Adipocyte (in vitro differentiated cells): ENCODE measurements at regions not wholly inside any gene's neighbourhood (a gene's known extent, or its start where the extent isn't known, plus 50 kb on each side); places are given as distances from the start of the nearest gene placed in this dataset.

Source experiments
- DNase-seq: peaks from one replicate; pipeline ENCODE4 v3.0.0-alpha.2; 2015; ENCODE audit warnings: low read depth
- H3K27me3 ChIP-seq: replicated peaks from 2 replicates; pipeline ENCODE4 v1.7.0; 2013; ENCODE audit warnings: mild to moderate bottlenecking, low read length, moderate library complexity; ENCODE audit not compliant: control insufficient read depth, insufficient read depth
- H3K36me3 ChIP-seq: 2 replicates; pipeline ENCODE4 v1.7.0; 2013; ENCODE audit warnings: low read length, mild to moderate bottlenecking, moderate library complexity; ENCODE audit not compliant: control insufficient read depth, insufficient read depth, severe bottlenecking
- H3K4me1 ChIP-seq: 2 replicates; pipeline ENCODE4 v1.7.0; 2013; ENCODE audit warnings: mild to moderate bottlenecking, low read length, moderate library complexity; ENCODE audit not compliant: control insufficient read depth, insufficient read depth
- H3K4me3 ChIP-seq: 2 replicates; pipeline ENCODE4 v1.7.0; 2013; ENCODE audit warnings: mild to moderate bottlenecking, low read length, moderate library complexity
- H3K9ac ChIP-seq: 2 replicates; pipeline ENCODE4 v1.7.0; 2013; ENCODE audit warnings: mild to moderate bottlenecking, low read length, moderate library complexity
- H3K9me3 ChIP-seq: 2 replicates; pipeline ENCODE4 v1.7.0; 2013; ENCODE audit warnings: mild to moderate bottlenecking, low read length, moderate library complexity; ENCODE audit not compliant: control insufficient read depth

GRCh38 chr1:185601189-185601588, 133.0 kb upstream of the HMCN1 start:
- no peak for DNase-seq
- Histone ChIP-seq H3K9ac (no peak overlapping the region), H3K4me3 (no peak overlapping the region), H3K4me1 (no peaks in the 10 kb centered on the region), H3K27me3 (no peaks in the 10 kb centered on the region), H3K9me3 (no peaks in the 10 kb centered on the region), H3K36me3 (no peaks in the 10 kb centered on the region)

GRCh38 chr1:185600641-185601040, 133.6 kb upstream of the HMCN1 start:
- Histone ChIP-seq H3K4me1 (no peaks in the 10 kb centered on the region), H3K9ac (no peak overlapping the region), H3K27me3 (no peaks in the 10 kb centered on the region), H3K4me3 (no peak overlapping the region), H3K36me3 (no peaks in the 10 kb centered on the region), H3K9me3 (no peaks in the 10 kb centered on the region)
- no peak for DNase-seq

DNA sequence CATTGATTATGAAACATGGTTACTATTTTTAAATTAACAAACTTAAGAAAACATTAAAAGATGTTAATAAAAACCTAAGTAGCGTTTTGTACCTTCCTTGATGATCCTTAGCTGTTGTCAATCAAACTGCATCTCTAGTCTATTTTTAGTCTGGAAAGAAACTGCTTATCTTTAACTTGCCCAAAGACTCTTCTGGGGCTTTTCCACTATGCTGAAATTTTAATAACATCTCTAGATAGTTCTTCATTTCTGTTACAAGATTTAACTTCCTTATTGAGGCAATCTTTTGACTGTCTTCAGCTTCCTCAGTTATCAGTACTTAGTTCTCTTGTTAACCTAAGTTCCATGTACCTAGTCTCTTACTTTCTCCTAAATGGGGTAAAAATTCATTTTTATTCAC, 135.9 kb upstream of the HMCN1 start:
- Histone ChIP-seq H3K9ac (no peak overlapping the region), H3K4me3 (no peak overlapping the region), H3K4me1 (no peaks in the 10 kb centered on the region), H3K9me3 (no peaks in the 10 kb centered on the region), H3K36me3 (no peaks in the 10 kb centered on the region), H3K27me3 (no peaks in the 10 kb centered on the region)
- no peak for DNase-seq

GRCh38 chr1:185595835-185596667, 138.1 kb upstream of the HMCN1 start:
- H3K9me3 ChIP-seq, result no peaks in the 10 kb centered on the region
- peak; percentile 66 for DNase-seq
- H3K4me1 ChIP-seq, result no peaks in the 10 kb centered on the region
- H3K36me3 ChIP-seq, result no peaks in the 10 kb centered on the region
- no peak overlapping the region for H3K4me3 ChIP-seq
- no peaks in the 10 kb centered on the region for H3K27me3 ChIP-seq
- H3K9ac ChIP-seq, result no peak overlapping the region

- no peaks in the 10 kb centered on the region for H3K4me1 ChIP-seq
- H3K9ac ChIP-seq, result no peak overlapping the region
- no peaks in the 10 kb centered on the region for H3K36me3 ChIP-seq
- H3K27me3 ChIP-seq, result no peaks in the 10 kb centered on the region
- DNase-seq, result no peak
- no peaks in the 10 kb centered on the region for H3K9me3 ChIP-seq
- H3K4me3 ChIP-seq, result no peak overlapping the region
Measured at GRCh38 chr1:185594786-185595410, 139.3 kb upstream of the HMCN1 start.

DNA sequence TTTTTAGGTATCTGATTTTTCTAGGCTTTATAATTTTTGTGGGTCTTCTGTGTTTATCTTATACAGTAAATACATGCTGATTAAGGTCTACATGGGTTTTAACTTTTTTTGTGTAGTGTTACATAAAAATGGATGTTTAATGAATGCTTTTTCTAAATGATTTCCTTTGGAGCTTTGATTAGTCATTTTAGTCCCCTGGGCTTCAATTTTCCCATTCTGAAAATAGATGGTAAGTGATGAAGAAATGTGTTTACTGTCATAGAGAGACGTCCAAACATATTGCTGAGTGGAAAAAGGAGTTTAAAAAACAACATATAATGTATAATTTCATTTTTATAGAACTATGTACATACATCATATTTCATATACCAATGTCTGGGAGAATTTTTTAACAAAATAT, 140.9 kb upstream of the HMCN1 start:
- Histone ChIP-seq H3K9ac (no peak overlapping the region), H3K4me1 (no peaks in the 10 kb centered on the region), H3K4me3 (no peak overlapping the region), H3K36me3 (no peaks in the 10 kb centered on the region), H3K9me3 (no peaks in the 10 kb centered on the region), H3K27me3 (no peaks in the 10 kb centered on the region)
- DNase-seq, result no peak

- H3K9ac ChIP-seq, result no peak overlapping the region
- DNase-seq, result no peak
- peaks cover 13% of the 10 kb centered on the region for H3K9me3 ChIP-seq
- no peaks in the 10 kb centered on the region for H3K27me3 ChIP-seq
- H3K36me3 ChIP-seq, result no peaks in the 10 kb centered on the region
- no peak overlapping the region for H3K4me3 ChIP-seq
- no peaks in the 10 kb centered on the region for H3K4me1 ChIP-seq
Measured at GRCh38 chr1:185585770-185586169, 148.4 kb upstream of the HMCN1 start.

- Histone ChIP-seq H3K9ac (no peak overlapping the region), H3K4me3 (no peak overlapping the region), H3K36me3 (no peaks in the 10 kb centered on the region), H3K4me1 (no peaks in the 10 kb centered on the region), H3K27me3 (no peaks in the 10 kb centered on the region), H3K9me3 (peaks cover 32% of the 10 kb centered on the region)
- DNase-seq, result no peak
Measured at GRCh38 chr1:185581961-185582725, 152.0 kb upstream of the HMCN1 start.

DNA sequence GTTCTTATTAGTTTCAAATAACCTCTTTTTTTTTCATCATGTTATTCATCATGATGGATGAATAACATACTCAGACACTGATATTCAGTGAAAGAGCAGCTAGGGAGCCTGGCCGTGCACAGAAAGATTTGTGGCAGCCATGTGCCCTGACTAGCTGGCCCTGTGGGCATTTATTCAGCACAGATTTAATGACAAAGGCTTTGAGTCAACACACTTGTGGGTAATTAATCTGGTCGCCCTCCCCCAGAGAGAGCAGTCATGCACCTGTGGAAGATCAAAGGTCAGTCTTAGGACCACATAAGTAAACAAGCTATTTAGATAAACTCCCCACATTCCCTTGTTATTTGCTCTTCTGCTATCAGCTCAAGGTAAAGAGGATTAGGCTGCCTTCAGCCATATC, 153.2 kb upstream of the HMCN1 start:
- DNase-seq, result no peak
- no peaks in the 10 kb centered on the region for H3K4me1 ChIP-seq
- H3K27me3 ChIP-seq, result no peaks in the 10 kb centered on the region
- no peak overlapping the region for H3K9ac ChIP-seq
- no peak overlapping the region for H3K4me3 ChIP-seq
- H3K36me3 ChIP-seq, result no peaks in the 10 kb centered on the region
- H3K9me3 ChIP-seq, result peaks cover 32% of the 10 kb centered on the region

GRCh38 chr1:185578293-185578692, 155.9 kb upstream of the HMCN1 start:
- Histone ChIP-seq H3K36me3 (no peaks in the 10 kb centered on the region), H3K4me3 (no peak overlapping the region), H3K9ac (no peak overlapping the region), H3K27me3 (no peaks in the 10 kb centered on the region), H3K9me3 (peaks cover 26% of the 10 kb centered on the region), H3K4me1 (no peaks in the 10 kb centered on the region)
- DNase-seq, result no peak

DNA sequence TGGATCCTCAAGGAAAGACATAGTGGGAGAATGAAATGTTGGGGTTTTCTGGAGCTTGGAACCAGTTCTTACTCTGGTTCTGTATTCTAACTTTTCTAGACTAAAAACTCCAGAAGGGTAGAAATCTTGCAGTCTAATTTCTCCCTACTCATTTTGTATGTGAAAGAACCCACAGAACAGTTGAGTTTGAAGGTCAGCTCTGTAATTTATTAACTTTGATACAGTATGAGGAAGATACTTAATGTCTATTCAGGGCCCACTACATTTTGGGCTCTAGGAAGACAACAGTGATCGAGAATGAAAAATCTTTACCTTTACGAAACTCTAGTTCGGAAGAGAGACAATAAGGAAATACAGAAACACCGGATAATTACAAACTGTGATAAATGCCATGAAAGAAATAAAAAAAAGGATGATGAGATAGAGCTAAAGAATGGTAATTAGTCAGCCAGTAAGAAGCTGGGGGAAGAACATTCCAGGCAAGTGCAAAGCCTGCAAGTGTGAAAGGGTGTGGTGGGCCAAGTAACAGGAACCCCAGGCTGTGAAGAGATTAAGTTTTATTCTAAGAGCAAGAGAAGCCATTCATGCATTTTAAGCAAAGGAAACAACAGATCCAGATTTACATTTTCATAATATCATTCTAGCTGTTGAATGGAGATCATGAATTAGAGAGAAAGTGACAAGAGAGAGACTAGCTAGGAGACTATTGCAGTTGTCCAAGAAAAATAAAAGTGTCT, 159.9 kb upstream of the HMCN1 start:
- Histone ChIP-seq H3K27me3 (no peaks in the 10 kb centered on the region), H3K4me3 (no peak overlapping the region)

More for the DNA sequence above, 159.9 kb upstream of the HMCN1 start:
- no peaks in the 10 kb centered on the region for H3K36me3 ChIP-seq
- H3K9me3 ChIP-seq, result peaks cover 12% of the 10 kb centered on the region
- DNase-seq, result no peak
- H3K9ac ChIP-seq, result no peak overlapping the region
- H3K4me1 ChIP-seq, result no peaks in the 10 kb centered on the region
